Ovary (tissue), 7 donors: ENCODE measurements at regions not wholly inside any gene's neighbourhood (a gene's known extent, or its start where the extent isn't known, plus 50 kb on each side); places are given as distances from the start of the nearest gene placed in this dataset.

Experiments
- DNase-seq, 5 donors: peaks; one replicate each; pipeline ENCODE4 v3.0.0-alpha.2; 2019 to 2020
- H3K27ac ChIP-seq, 2 donors: fragments of 200-600 bp; one replicate each; pipeline versions ENCODE4 v1.5.1 to v1.8.0; 2019 to 2022
- H3K27me3 ChIP-seq: fragments of 200-600 bp; one replicate; pipeline ENCODE4 v1.8.0; 2022
- H3K36me3 ChIP-seq: fragments of 200-600 bp; sonication (generic); one replicate; pipeline ENCODE4 v1.5.1; 2019
- H3K4me1 ChIP-seq: one replicate; pipeline ENCODE4 v1.8.1; 2013; ENCODE audit warnings: mild to moderate bottlenecking, moderate library complexity; ENCODE audit not compliant: insufficient read depth
- H3K4me3 ChIP-seq: fragments of 200-600 bp; sonication (generic); one replicate; pipeline ENCODE4 v1.5.1; 2017
- H3K9me3 ChIP-seq, 2 donors: fragments of 200-600 bp in 1 of 2; sonication (generic) in 1 of 2; one replicate each; pipeline versions ENCODE4 v1.5.1 to v1.8.1; 2013 to 2019; ENCODE audit warnings: mild to moderate bottlenecking in 1 of 2, moderate library complexity in 1 of 2
- CTCF ChIP-seq, 3 donors: fragments of 450-650 bp in 2 of 3; fragments of 200-600 bp in 1 of 3; IDR thresholded peaks; one replicate each; pipeline versions ENCODE4 v1.5.1 to v1.8.0; 2016 to 2022; ENCODE audit warnings: antibody characterized with exemption in 3 of 3, mild to moderate bottlenecking in 1 of 3
- EP300 ChIP-seq: sonication (generic); formaldehyde crosslinking; IDR thresholded peaks from one replicate; pipeline ENCODE4 v1.6.1; 2017; ENCODE audit warnings: antibody characterized with exemption
- POLR2A ChIP-seq: fragments of 450-650 bp; IDR thresholded peaks from one replicate; pipeline ENCODE4 v1.6.1; 2017; ENCODE audit warnings: antibody characterized with exemption, mild to moderate bottlenecking, moderate library complexity
- WGBS, 3 donors: extraction: QIAGEN DNeasy Blood & Tissue Kit in 1 of 3; methylation state at CpG; one replicate each; pipeline versions ENCODE4 v1.1.5 to v1.1.7; 2013 to 2017; 5-methylcytosine and 5-hydroxymethylcytosine counted together
- intact Hi-C, 4 donors: fragments of 100-400 bp; cut with DNase I; formaldehyde crosslinking; loops; one replicate each; pipeline versions ENCODE4 v1.11.0 to v1.15.1; 2022 to 2023
- donor health status: DM: no; HTN: no; CAD: no; lungs with moderate emphysema.
- donor health status: DM: no; HTN: no; CAD: no.
- donor health status: Bipolar disorder and iron deficiency.
- donor health status: DM: no; HTN: no; CAD: no.
- donor health status: DM: yes; HTN: yes; CAD: no.

GRCh38 chr5:2894736-2895135, 143.3 kb upstream of the IRX2 start:
- DNase-seq, result no peak
- no peak for TF ChIP-seq CTCF (IDR thresholded peaks at IDR 0.05)
- no peak for TF ChIP-seq POLR2A
- H3K4me1 ChIP-seq, result no peaks in the 10 kb centered on the region

GRCh38 chr5:2894316-2894715, 142.8 kb upstream of the IRX2 start:
- no peaks in the 10 kb centered on the region for H3K4me1 ChIP-seq

More at GRCh38 chr5:2894736-2895135, 143.3 kb upstream of the IRX2 start:
- no peak overlapping the region for H3K4me3 ChIP-seq
- no peaks in the 10 kb centered on the region for H3K9me3 ChIP-seq
- no peaks in the 10 kb centered on the region for H3K36me3 ChIP-seq
- WGBS, 3 donors, result 69 to 79% (median 77%) methylated on average over 11 of the region's 11 CpGs
- no peak overlapping the region for H3K27ac ChIP-seq
- intact Hi-C loops, result no loop called here
- no peaks in the 10 kb centered on the region for H3K27me3 ChIP-seq

GRCh38 chr5:2892466-2893000, 141.1 kb upstream of the IRX2 start:
- Histone ChIP-seq H3K9me3 (no peaks in the 10 kb centered on the region), H3K36me3 (no peaks in the 10 kb centered on the region), H3K27me3 (no peaks in the 10 kb centered on the region), H3K4me3 (no peak overlapping the region), H3K4me1 (no peaks in the 10 kb centered on the region), H3K27ac (no peak overlapping the region)
- intact Hi-C loops, result no loop called here
- no peak for DNase-seq
- TF ChIP-seq POLR2A (no peak), EP300 (no peak), CTCF (IDR thresholded peaks at IDR 0.05) (no peak)
- WGBS, 3 donors, result 67 to 71% (median 71%) methylated on average over 8 of the region's 8 CpGs

More at GRCh38 chr5:2894316-2894715, 142.8 kb upstream of the IRX2 start:
- H3K36me3 ChIP-seq, result no peaks in the 10 kb centered on the region
- intact Hi-C loops, result no loop called here
- H3K9me3 ChIP-seq, result no peaks in the 10 kb centered on the region
- DNase-seq, result no peak
- H3K27me3 ChIP-seq, result no peaks in the 10 kb centered on the region
- TF ChIP-seq POLR2A (no peak), EP300 (no peak), CTCF (IDR thresholded peaks at IDR 0.05) (no peak)
- no peak overlapping the region for H3K4me3 ChIP-seq
- H3K27ac ChIP-seq, result no peak overlapping the region
- WGBS, 3 donors, result 61 to 74% (median 67%) methylated on average over 12 of the region's 12 CpGs

- TF ChIP-seq CTCF (IDR thresholded peaks at IDR 0.05) (no peak), EP300 (no peak), POLR2A (no peak)
- no peak overlapping the region for H3K4me3 ChIP-seq
- intact Hi-C loops, result no loop called here
- no peaks in the 10 kb centered on the region for H3K27me3 ChIP-seq
- WGBS, 3 donors, result 97 to 98% (median 97%) methylated on average over 3 of the region's 3 CpGs
- DNase-seq, result no peak
- H3K4me1 ChIP-seq, result no peaks in the 10 kb centered on the region
- H3K27ac ChIP-seq, result no peak overlapping the region
- no peaks in the 10 kb centered on the region for H3K9me3 ChIP-seq
- no peaks in the 10 kb centered on the region for H3K36me3 ChIP-seq
Observed at GRCh38 chr5:2891781-2892180, 140.3 kb upstream of the IRX2 start.
